ENCODE measurements at regions not wholly inside any gene's neighbourhood (a gene's known extent, or its start where the extent isn't known, plus 50 kb on each side); places are given as distances from the start of the nearest gene placed in this dataset.

- no peak for TF ChIP-seq FOXK2 (IDR thresholded peaks at IDR 0.05)
- TF ChIP-seq SP1 (IDR thresholded peaks at IDR 0.05) = no peak
- TF ChIP-seq ELF4 (IDR thresholded peaks at IDR 0.05) = no peak
- TF ChIP-seq FOXM1 (IDR thresholded peaks at IDR 0.05; ENCODE audit: borderline replicate concordance) = no peak
- no peak for TF ChIP-seq NFRKB (IDR thresholded peaks at IDR 0.05)
- no peak for TF ChIP-seq ARNT (IDR thresholded peaks at IDR 0.05)
- TF ChIP-seq BHLHE40 (IDR thresholded peaks at IDR 0.05; ENCODE audit: borderline replicate concordance) = no peak
- no peak for TF ChIP-seq HDGF (IDR thresholded peaks at IDR 0.05; ENCODE audit: borderline replicate concordance)
- TF ChIP-seq ZNF384 (IDR thresholded peaks at IDR 0.05) = no peak
- no peak for TF ChIP-seq CTBP1 (IDR thresholded peaks at IDR 0.05; ENCODE audit: borderline replicate concordance)
- TF ChIP-seq FOXA1 (IDR thresholded peaks at IDR 0.05) = no peak
Observed at GRCh38 chr2:58667137-58667774, 426.1 kb upstream of the FANCL start.

All from HEK293T (cell line).